ENCODE measurements at regions not wholly inside any gene's neighbourhood (a gene's known extent, or its start where the extent isn't known, plus 50 kb on each side); places are given as distances from the start of the nearest gene placed in this dataset.

DNA sequence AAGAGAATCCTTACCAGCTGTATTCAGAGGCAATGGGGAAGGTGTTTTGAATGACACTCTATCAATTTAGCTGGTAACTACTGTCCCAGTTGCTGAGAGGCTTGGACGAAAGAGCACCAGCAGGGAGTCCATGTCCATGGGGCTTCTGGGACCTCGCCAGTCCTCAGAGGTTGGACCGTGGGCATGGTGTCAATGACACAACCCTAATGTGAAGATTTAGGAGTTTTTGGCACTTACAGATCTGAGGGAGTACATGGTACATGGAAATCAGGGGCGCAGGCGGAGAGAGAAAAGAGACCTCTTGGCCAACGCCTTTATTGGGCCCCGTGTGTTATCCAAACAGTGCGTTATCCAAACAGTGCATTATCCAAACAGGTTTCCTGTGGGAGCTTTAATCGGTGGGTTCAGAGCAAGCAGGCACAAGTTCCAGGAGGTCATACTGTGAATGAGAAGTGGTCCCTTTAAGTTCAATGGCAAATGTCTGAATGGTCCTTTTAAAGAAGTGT lies 169.1 kb upstream of the B3GAT1 start:
- TF ChIP-seq POLR2AphosphoS5 (IDR thresholded peaks at IDR 0.05) (no peak), CTCF (IDR thresholded peaks at IDR 0.05) (no peak), POLR2A (IDR thresholded peaks at IDR 0.05) (no peak)
